ENCODE measurements at regions not wholly inside any gene's neighbourhood (a gene's known extent, or its start where the extent isn't known, plus 50 kb on each side); places are given as distances from the start of the nearest gene placed in this dataset.

GRCh38 chr3:187997946-187998561 lies 155.9 kb upstream of the LPP start:
- no peak for TF ChIP-seq CTCF (IDR thresholded peaks at IDR 0.05; ENCODE audit: insufficient read depth, low read length, severe bottlenecking)
- DNase-seq (ENCODE audit: low read depth) (no peak), FAIRE-seq (no peak)
- H3K27me3 ChIP-seq (ENCODE audit: control insufficient read depth, insufficient read depth, low read length): no peaks in the 10 kb centered on the region
- no peaks in the 10 kb centered on the region for H3K36me3 ChIP-seq (ENCODE audit: control insufficient read depth, insufficient read depth, low read length)
- H3K4me3 ChIP-seq (ENCODE audit: low read depth, low read length): no peak overlapping the region

GRCh38 chr3:187998611-187999010 lies 155.3 kb upstream of the LPP start:
- FAIRE-seq: no peak
- TF ChIP-seq CTCF (IDR thresholded peaks at IDR 0.05; ENCODE audit: insufficient read depth, low read length, severe bottlenecking): no peak
- no peak for DNase-seq (ENCODE audit: low read depth)
- Histone ChIP-seq H3K27me3 (ENCODE audit: control insufficient read depth, insufficient read depth, low read length) (no peaks in the 10 kb centered on the region), H3K36me3 (ENCODE audit: control insufficient read depth, insufficient read depth, low read length) (no peaks in the 10 kb centered on the region), H3K4me3 (ENCODE audit: low read depth, low read length) (no peak overlapping the region)

- Histone ChIP-seq H3K4me3 (ENCODE audit: low read depth, low read length) (no peak overlapping the region), H3K27me3 (ENCODE audit: control insufficient read depth, insufficient read depth, low read length) (no peaks in the 10 kb centered on the region), H3K36me3 (ENCODE audit: control insufficient read depth, insufficient read depth, low read length) (no peaks in the 10 kb centered on the region)
- FAIRE-seq: no peak
- no peak for TF ChIP-seq CTCF (IDR thresholded peaks at IDR 0.05; ENCODE audit: insufficient read depth, low read length, severe bottlenecking)
- DNase-seq (ENCODE audit: low read depth): no peak
These were observed 154.1 kb upstream of the LPP start for GRCh38 chr3:187999821-188000220.

- DNase-seq (ENCODE audit: low read depth) (no peak), FAIRE-seq (no peak)
- no peak for TF ChIP-seq CTCF (IDR thresholded peaks at IDR 0.05; ENCODE audit: insufficient read depth, low read length, severe bottlenecking)
- H3K36me3 ChIP-seq (ENCODE audit: control insufficient read depth, insufficient read depth, low read length): no peaks in the 10 kb centered on the region
- no peaks in the 10 kb centered on the region for H3K27me3 ChIP-seq (ENCODE audit: control insufficient read depth, insufficient read depth, low read length)
- no peak overlapping the region for H3K4me3 ChIP-seq (ENCODE audit: low read depth, low read length)
These were observed 153.5 kb upstream of the LPP start for GRCh38 chr3:188000361-188000861.

GRCh38 chr3:188001093-188001492 lies 152.9 kb upstream of the LPP start:
- no peak for FAIRE-seq
- TF ChIP-seq CTCF (IDR thresholded peaks at IDR 0.05; ENCODE audit: insufficient read depth, low read length, severe bottlenecking): no peak

GRCh38 chr3:188001926-188002325 lies 152.0 kb upstream of the LPP start:
- no peak for FAIRE-seq
- DNase-seq (ENCODE audit: low read depth): no peak
- Histone ChIP-seq H3K36me3 (ENCODE audit: control insufficient read depth, insufficient read depth, low read length) (no peaks in the 10 kb centered on the region), H3K27me3 (ENCODE audit: control insufficient read depth, insufficient read depth, low read length) (no peaks in the 10 kb centered on the region), H3K4me3 (ENCODE audit: low read depth, low read length) (no peak overlapping the region)
- no peak for TF ChIP-seq CTCF (IDR thresholded peaks at IDR 0.05; ENCODE audit: insufficient read depth, low read length, severe bottlenecking)

More at GRCh38 chr3:188001093-188001492, 152.9 kb upstream of the LPP start:
- no peaks in the 10 kb centered on the region for H3K36me3 ChIP-seq (ENCODE audit: control insufficient read depth, insufficient read depth, low read length)
- no peaks in the 10 kb centered on the region for H3K27me3 ChIP-seq (ENCODE audit: control insufficient read depth, insufficient read depth, low read length)
- no peak for DNase-seq (ENCODE audit: low read depth)
- H3K4me3 ChIP-seq (ENCODE audit: low read depth, low read length): no peak overlapping the region
